HG03025 (cell line): ENCODE measurements at regions not wholly inside any gene's neighbourhood (a gene's known extent, or its start where the extent isn't known, plus 50 kb on each side); places are given as distances from the start of the nearest gene placed in this dataset.
A peak's percentile ranks its signal among the peaks of the same experiment; 100 is the strongest.

Experiments used
- ATAC-seq: cut with Tn5 transposase; IDR thresholded peaks from one replicate; pipeline ENCODE4 v1.9.1; 2021; ENCODE audit warnings: mild to moderate bottlenecking, moderate library complexity; ENCODE audit not compliant: unreplicated experiment, low FRiP score

GRCh38 chr10:44306147-44306710 is 78.7 kb downstream of the CXCL12 start:
- no peak for ATAC-seq

GRCh38 chr10:44301781-44302355 is 83.0 kb downstream of the CXCL12 start:
- ATAC-seq, result no peak

GRCh38 chr10:44300666-44301649 is 83.9 kb downstream of the CXCL12 start:
- ATAC-seq, result peak; percentile 66

- no peak for ATAC-seq
Observed at GRCh38 chr10:44298713-44299112, 86.2 kb downstream of the CXCL12 start.

- no peak for ATAC-seq
Observed at GRCh38 chr10:44297963-44298362, 86.9 kb downstream of the CXCL12 start.

GRCh38 chr10:44295644-44296241 is 89.2 kb downstream of the CXCL12 start:
- no peak for ATAC-seq

GRCh38 chr10:44294726-44295412 is 90.0 kb downstream of the CXCL12 start:
- ATAC-seq, result no peak

- ATAC-seq, result no peak
Observed at GRCh38 chr10:44293842-44294241, 91.1 kb downstream of the CXCL12 start.

GRCh38 chr10:44293306-44293778 is 91.6 kb downstream of the CXCL12 start:
- ATAC-seq, result no peak

GRCh38 chr10:44292390-44293002 is 92.4 kb downstream of the CXCL12 start:
- no peak for ATAC-seq

GRCh38 chr10:44291091-44291490 is 93.8 kb downstream of the CXCL12 start:
- no peak for ATAC-seq

- no peak for ATAC-seq
Observed at GRCh38 chr10:44289125-44289524, 95.8 kb downstream of the CXCL12 start.

- no peak for ATAC-seq
Observed at GRCh38 chr10:44287408-44287807, 97.5 kb downstream of the CXCL12 start.

- ATAC-seq, result no peak
Observed at GRCh38 chr10:44284198-44285084, 100.5 kb downstream of the CXCL12 start.

- no peak for ATAC-seq
Observed at GRCh38 chr10:44282626-44283300, 102.1 kb downstream of the CXCL12 start.

- no peak for ATAC-seq
Observed at GRCh38 chr10:44281662-44282061, 103.2 kb downstream of the CXCL12 start.

- ATAC-seq, result no peak
Observed at GRCh38 chr10:44281089-44281613, 103.7 kb downstream of the CXCL12 start.
